GM18505 (cell line): ENCODE measurements at regions not wholly inside any gene's neighbourhood (a gene's known extent, or its start where the extent isn't known, plus 50 kb on each side); places are given as distances from the start of the nearest gene placed in this dataset.
A peak's percentile ranks its signal among the peaks of the same experiment; 100 is the strongest.

Experiments used
- ATAC-seq: cut with Tn5 transposase; IDR thresholded peaks from one replicate; pipeline ENCODE4 v1.9.1; 2021; ENCODE audit not compliant: unreplicated experiment
- POLR2A ChIP-seq: IDR thresholded peaks from 4 replicates; pipeline ENCODE4 v1.6.1; 2011; ENCODE audit warnings: borderline replicate concordance; ENCODE audit not compliant: insufficient read depth, insufficient read length; ENCODE audit errors: extremely low read depth

- no peak for TF ChIP-seq POLR2A
- no peak for ATAC-seq
These were observed 60.9 kb upstream of the SLC4A7 start for GRCh38 chr3:27545061-27545460.

- ATAC-seq: no peak
- TF ChIP-seq POLR2A: no peak
These were observed 60.2 kb upstream of the SLC4A7 start for GRCh38 chr3:27544372-27544865.

DNA sequence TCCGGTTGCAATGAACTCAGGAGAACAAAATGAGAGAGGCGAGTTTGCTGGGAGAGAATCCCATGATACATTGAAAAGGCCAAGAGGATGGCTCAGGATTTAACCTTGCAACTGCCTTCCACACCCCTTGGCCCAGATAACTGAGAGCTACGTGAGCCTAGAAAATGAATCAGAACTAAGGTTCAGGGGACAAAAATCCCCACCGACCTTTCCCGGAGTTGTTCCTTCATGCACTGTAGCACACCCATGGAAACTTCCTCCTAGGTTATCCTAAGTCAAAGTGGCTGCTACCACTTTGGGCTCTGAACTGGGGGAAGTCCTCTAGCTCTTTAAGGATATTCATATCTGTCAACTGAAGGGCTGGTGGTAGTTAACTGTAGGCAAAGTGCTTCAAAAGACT is 58.3 kb upstream of the SLC4A7 start:
- ATAC-seq: no peak
- no peak for TF ChIP-seq POLR2A

DNA sequence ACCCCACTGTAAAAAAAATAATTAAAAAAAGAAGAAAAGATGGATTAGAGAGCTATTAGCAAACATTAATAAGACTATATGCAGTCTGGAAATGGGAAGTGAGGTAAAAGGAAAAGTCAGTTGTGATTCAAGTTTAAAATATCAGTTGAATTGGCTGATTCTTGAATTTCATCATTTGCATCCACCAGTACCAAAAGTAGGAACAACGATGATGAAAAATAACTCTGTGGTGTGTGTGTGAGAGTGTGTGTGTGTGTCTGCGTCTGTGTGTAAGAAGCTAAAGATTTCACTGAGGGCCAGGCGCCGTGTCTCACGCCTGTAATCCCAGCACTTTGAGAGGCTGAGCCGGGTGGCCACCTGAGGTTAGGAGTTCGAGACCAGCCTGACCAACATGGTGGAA is 56.0 kb upstream of the SLC4A7 start:
- no peak for TF ChIP-seq POLR2A
- no peak for ATAC-seq

GRCh38 chr3:27536491-27536890 is 52.3 kb upstream of the SLC4A7 start:
- TF ChIP-seq POLR2A: no peak
- ATAC-seq: no peak

GRCh38 chr3:27535809-27536392 is 51.7 kb upstream of the SLC4A7 start:
- TF ChIP-seq POLR2A: no peak
- ATAC-seq: no peak

DNA sequence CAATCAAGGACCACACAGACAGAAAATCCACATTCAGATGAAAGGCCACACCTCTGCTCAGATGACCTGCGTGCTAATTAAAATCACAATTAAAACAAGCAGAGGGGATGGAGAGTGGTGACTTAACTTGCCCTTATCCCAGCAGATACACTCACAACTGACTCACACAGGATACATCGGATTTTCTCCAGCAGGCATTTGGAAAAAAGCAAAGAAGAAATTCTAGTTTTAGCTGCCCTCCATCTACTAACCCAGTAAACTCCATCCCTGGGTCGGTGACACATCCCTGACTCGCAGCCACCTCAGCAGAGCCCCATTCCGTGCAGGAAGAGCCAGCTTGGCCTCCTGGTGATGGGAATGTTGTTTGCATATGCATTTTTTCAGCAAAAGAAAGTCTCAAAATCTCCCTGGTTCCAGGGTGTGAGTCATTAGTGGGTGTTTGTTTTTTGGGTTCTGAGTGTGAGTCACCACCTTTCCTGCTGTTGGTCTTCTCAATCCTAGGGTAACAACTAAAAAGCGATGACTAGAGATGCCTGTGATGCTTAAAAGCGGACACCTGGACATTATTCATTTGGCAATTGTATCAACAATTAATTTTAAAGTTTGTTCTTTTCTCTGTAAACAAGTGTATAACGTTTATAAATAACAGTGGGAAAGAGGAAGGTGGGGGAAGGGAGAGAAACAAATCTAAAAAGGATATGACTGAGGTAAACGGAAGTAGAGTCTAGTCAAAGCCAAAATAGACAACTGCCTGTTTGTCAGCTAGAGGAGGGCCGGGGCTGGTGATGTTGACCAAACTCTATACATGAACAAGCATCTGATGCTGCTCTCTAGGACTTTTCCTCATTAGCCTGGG is 49.8 kb upstream of the SLC4A7 start:
- no peak for TF ChIP-seq POLR2A
- ATAC-seq: peak; percentile 89
